Posterior vena cava (tissue), 2 donors: ENCODE measurements at regions not wholly inside any gene's neighbourhood (a gene's known extent, or its start where the extent isn't known, plus 50 kb on each side); places are given as distances from the start of the nearest gene placed in this dataset.
"Not testable (repeated sequence)": the region's sequence is repeated elsewhere in the genome, so short reads cannot be mapped to it uniquely, and the experiment has no call there.

Source experiments
- DNase-seq: peaks from one replicate; pipeline ENCODE4 v3.0.0-alpha.2; 2020; ENCODE audit warnings: low spot score
- intact Hi-C, 2 donors: fragments of 100-400 bp; cut with DNase I; formaldehyde crosslinking; loops; one replicate each; pipeline versions ENCODE4 v1.14.1 to v1.14.2; 2022 to 2023
- donor health status: DM: yes; HTN: yes; CAD: no.
- donor health status: DM: yes; HTN: yes; CAD: no.

DNA sequence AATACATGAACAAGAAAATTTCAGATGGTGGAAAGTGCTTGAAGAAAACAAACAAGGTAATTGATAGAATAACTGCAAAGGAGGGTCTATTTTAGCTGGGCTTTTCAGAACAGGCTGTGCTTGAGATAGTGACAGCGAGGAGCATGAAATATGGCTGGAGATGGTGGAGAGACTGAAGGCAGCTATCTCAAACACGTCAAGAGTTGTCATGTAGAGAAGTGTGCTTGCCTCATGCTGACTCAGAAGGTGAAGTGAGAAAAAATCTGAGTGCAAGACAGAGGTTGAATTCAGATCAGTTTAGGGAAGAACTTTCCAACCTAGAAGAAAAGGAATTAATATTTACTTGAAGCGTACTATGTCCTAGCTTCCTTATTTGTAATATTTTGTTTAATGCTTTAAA lies 115.5 kb upstream of the RANBP3L start:
- intact Hi-C loops: loop anchor here (5.0 kb wide), 1 partner anchor 85 kb away; no protein-coding TSS in a partner anchor
- DNase-seq: no peak

DNA sequence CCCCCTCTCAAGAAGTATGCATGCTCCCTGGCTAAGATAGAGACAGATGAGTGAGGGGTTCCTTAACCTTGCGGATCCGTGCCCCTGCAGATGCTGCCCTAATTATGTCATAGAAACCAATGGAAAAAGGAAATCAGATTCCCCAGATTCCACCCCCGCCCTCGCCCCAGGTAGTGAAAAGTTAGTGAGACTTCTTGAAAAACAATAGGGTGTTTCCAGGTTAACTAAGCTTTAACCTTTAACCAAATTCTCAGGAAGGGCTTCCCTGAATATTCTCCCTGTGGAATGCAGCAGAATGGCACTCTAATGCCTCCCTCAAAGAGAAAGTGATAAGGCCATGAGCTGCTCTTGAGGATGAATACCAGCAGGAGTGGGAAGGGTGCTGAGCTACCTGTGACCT lies 116.0 kb upstream of the RANBP3L start:
- DNase-seq: no peak
- intact Hi-C loops: loop anchor here (5.0 kb wide), 1 partner anchor 85 kb away; no protein-coding TSS in a partner anchor

DNA sequence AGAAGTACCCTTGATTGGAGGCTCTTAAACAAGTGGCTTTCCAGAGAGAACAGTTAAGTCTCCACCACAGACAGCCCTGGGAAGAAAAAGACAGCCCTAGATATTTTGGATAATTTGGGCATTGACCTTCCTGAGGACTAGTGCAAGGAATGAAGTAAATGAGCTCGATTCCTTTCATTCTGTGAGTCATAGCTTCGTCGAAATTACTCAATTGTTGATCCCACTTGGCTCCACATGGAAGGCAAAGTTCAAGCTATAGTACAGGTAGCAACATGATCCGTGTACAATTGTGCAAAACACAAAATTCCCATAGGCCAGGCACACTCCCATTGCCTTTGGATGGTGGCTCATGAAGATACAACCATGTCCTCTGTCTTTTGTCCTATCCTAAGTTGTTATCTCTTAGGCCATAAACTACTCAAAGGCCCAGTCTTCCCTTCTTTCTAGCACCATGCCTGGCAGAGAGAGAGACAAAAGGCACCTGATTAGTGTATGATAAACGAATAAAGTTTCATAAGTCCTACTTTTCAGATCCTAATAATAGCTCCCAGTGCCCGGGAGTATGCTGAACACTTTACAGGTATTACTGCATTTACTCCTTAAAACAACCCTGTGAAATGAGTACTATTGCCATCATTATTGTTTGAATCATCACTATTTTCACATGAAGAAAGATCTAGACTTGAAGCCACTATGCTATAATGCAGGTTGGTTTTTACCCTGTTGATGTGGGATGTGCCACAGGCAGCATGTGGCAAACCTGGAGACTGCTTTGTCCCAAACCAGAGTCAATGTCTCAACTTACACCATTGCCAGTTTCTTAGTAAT lies 116.7 kb upstream of the RANBP3L start:
- DNase-seq: no peak
- intact Hi-C loops: loop anchor here (5.0 kb wide), 1 partner anchor 84 kb away; no protein-coding TSS in a partner anchor

DNA sequence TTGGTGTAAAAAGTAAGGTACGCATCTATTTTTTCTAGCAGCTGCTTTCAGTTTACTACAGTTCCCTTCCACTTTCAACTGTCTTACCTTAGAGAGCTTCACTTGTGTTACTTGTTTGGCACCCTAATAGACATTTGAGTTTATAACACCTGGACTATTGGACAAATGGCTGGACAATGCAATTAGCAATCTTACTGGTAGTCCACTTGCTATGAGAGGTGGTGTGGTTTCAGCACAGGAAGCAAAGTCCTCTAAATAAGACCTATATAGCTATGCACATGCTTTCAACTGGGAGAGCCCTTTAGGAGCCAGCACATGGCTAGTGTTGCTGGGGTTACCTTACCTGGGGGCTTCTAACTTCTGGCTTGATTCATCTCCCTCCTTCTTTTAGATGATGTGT lies 119.6 kb upstream of the RANBP3L start:
- no peak for DNase-seq
- intact Hi-C loops: no loop called here

DNA sequence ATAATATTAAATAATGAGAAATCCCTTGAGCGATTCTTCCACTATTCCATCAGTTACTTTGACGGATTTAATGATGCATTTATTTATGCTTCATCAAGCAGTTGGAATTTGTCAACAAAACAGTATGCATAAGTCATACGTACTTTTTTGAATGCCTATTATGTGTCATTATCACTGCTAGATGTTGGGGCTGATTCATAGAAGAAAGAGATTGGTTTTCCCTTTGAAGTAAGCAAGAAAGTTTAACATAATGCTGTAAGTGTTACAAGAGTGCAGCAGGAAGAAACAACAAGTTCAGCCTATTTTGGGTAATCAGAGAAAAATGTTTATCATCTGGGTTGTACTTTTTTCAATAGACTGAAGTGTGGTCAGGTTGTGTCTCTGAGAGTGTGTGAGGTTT lies 121.2 kb upstream of the RANBP3L start:
- intact Hi-C loops: no loop called here

DNA sequence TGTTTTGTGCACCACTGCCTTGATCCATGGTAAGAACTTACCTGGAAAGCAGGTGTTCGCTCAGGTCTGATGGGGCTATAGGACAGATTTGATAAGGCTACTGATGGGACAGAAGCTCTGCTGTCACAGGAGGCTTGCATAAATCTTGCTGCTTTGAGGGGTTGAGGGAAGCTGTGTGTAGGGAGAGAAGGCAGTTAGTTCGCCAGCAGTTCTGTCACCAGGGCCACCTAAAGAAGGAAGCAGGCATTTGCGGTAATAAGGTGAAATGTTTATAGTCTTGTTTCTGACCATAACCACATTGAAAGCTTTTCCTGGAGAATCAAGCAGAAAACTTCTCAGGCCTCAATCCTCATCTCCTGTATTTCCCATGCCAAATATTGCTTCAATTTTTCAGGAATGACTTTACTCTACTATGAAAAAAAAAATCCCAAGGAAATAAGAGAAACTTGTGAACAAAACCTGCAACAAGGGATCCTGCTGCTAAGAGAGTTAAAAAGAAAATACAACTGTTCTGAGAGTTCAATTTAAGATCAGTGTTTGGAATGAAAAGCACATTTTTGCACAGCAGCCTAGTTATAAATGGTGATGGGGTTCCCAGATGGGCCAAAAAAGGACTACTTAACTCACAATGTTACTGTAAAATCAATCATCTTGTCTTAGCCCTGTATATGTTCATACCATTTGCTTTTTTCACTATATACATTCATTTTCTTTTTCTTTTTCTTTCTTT lies 122.0 kb upstream of the RANBP3L start:
- DNase-seq: no peak
- intact Hi-C loops: no loop called here

More for the DNA sequence above, 121.2 kb upstream of the RANBP3L start:
- DNase-seq: no peak

DNA sequence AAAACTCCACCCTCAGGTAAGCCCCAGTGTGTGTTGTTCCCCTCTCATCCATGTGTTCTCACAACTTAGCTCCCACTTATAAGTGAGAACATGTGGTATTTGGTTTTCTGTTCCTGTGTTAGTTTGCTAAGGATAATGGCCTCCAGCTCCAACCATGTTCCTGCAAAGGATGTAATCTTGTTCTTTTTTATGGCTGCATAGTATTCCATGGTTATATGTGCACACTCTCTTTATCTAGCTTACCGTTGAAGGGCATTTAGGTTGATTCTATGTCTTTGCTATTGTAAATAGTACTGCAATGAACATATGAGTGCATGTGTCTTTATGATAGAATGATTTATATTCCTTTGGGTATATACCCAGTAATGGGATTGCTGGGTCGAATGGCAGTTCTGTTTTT lies 124.4 kb upstream of the RANBP3L start:
- intact Hi-C loops: not testable (repeated sequence)

DNA sequence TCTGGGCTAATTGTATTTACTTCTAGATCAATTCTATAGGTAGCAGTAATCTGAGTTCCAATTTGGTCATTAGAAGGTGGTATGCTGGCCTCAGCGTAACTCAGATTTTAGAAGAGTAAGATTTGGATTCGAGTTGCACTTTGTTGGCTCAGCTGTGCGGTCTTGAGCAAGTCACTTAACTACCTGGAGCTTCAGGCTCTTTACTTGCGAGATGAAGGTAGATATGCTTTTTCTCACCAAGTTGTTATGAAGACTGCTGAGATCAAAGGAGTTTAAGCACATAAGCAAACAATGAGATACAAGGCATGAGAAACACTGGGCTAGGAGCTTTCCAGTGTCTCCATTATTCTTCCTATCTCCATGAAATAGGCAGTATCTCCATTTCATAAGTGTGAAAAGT lies 133.8 kb upstream of the RANBP3L start:
- intact Hi-C loops: no loop called here
- no peak for DNase-seq

More for the DNA sequence above, 124.4 kb upstream of the RANBP3L start:
- not testable (repeated sequence) for DNase-seq

DNA sequence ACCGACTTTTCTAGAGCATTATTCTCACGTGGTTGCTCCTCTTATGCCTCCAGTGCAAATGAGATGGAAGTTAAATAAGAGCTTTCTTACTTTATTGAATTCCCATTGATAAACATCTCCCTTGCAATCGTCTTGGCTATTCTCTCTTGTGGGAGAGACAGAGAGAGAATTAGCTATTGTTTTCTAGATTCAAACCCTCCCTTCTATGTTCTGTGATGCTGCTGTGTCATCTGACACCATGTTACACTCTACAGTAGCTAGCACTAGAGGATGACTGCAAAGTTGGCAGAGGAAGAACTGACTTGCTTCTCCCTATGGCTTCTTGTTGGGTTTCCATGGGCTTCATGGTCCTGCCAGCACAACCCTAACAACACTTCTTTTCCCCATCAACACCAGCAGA lies 134.6 kb upstream of the RANBP3L start:
- DNase-seq: no peak
- intact Hi-C loops: no loop called here

DNA sequence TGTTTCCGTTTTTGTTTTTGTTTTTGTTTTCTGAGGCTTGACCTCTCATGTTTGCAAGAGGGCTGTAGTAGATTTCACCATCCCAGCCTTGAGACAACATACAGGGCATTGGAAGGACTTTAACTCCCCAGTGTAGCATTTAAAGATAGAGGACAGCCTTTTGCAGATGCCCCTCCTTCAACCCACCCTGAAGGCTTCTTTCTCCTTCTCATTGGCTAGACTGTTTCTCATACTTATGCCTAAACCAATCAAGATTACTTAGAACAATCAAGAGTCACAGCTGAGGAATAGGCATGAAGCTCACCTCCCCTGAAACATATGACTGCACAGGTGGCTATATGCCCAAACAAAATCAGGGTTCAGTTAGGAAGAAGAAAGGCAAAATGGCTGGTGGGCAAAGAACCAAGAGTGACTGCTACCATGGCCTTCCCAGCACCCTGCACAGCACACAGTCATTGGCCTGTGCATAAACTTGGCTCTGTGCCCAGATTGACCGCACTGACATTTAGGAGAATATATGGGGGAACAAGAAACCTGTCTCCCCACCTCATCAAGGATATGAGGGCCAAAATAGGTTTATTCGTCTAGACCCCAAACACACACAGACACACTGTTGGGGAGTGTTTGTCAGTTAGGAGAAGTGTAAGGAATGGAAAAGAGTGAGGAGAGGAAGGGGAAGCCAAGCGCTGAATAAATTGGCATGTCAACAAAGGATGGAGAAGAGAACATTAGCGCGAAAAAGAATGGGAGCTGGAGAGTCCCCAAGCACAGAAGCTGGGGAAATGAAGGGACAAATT lies 137.3 kb upstream of the RANBP3L start:
- intact Hi-C loops: no loop called here
- no peak for DNase-seq

DNA sequence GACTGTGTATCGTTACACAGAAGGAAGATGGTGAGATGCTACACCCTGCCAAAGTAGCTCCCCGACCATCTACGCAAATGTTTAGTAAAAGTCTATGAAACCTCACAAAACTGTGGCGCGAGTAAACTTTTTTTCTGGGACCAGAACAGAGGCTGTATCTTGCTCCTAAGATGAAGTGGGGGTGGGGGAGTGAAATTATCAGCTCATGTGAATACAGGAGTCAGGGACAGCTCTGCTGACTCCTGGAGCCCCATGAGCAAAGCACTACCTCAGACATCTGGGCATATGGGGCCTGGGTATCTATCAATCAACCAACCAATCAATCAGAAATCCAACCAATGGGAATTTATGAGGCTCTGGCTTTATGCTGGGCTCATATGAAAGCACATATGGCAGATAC lies 138.6 kb upstream of the RANBP3L start:
- DNase-seq: no peak
- intact Hi-C loops: loop anchor here in 1 of 2 donors (2.0 kb wide), 1 partner anchor 15 kb away; no protein-coding TSS in a partner anchor

DNA sequence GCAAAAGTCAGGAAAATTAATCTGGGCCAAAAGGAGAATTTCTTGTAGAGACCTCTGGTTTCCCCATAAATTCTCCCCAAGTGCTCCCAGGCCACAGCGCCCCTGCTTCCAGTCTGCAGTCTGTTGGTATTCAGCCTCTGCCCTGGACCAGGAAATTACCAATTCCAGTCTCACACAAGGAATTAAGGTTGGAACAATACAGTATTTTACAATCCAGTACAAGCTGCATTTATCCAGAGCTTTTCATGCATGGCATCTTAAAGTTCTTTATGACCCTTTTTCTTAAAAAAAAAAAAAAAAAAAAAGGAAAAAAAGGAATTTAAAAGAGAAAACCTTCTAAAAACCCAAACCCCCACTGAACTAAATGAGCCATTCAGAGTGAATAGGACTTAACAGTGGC lies 139.6 kb upstream of the RANBP3L start:
- intact Hi-C loops: loop anchor here in 1 of 2 donors (2.0 kb wide), 1 partner anchor 14 kb away; no protein-coding TSS in a partner anchor
- DNase-seq: no peak

DNA sequence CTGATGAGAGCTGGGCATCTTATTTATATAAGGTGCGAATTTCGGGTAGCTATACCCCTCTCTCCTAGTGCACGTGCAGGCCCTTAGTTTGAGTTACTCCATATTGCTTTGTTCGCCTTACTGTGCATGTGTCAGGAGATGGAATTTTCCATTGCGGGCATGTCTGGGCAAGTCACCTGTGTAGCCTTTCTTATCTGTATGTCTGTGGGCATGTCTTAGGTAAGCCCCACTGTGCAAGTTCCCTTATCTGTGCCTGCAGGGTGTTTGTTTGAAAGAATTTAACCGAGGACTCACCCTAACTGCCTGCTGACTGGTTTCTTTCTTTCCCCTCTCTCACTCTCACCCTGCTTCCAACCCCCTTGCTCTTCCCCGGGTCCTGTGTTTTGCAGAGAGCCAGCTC lies 140.7 kb upstream of the RANBP3L start:
- intact Hi-C loops: no loop called here
- no peak for DNase-seq

DNA sequence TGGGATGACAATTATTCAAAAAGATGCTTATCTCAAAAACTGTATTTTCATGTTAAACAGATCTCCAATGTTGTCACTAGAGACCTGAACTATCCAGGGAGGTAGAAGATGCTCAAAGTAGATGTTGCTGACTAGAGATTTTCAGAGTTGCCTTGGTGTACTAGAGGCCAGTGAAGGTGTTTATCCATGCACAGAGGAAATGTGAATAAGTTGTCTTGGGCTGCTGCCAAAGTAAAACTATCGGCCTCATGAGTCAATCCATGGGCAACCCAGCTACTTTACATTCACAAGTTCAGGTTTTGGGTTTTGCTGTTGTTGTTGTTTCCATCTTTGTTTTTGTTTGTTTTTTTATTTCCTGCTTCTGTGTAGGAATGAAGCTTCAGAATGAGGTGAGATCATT lies 141.1 kb upstream of the RANBP3L start:
- intact Hi-C loops: no loop called here
- DNase-seq: no peak

DNA sequence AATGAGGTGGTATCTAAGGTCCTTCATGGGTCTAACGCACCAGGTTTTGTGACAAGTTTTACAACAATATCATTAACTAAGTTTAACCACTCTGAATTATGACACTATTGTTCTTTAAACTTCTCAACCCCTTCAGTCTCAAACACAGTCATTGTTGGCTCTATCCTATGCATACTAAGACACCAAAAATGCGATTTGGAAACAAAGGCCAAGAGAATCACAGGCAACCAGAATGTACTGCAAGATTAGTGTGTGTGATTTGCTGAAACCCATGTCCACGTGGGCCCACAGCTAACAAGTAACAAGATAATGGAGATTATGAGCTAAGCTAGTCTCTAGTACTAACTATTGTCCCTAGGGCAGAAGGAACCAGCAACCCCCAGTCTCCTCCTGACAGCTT lies 142.2 kb upstream of the RANBP3L start:
- intact Hi-C loops: no loop called here
- no peak for DNase-seq

DNA sequence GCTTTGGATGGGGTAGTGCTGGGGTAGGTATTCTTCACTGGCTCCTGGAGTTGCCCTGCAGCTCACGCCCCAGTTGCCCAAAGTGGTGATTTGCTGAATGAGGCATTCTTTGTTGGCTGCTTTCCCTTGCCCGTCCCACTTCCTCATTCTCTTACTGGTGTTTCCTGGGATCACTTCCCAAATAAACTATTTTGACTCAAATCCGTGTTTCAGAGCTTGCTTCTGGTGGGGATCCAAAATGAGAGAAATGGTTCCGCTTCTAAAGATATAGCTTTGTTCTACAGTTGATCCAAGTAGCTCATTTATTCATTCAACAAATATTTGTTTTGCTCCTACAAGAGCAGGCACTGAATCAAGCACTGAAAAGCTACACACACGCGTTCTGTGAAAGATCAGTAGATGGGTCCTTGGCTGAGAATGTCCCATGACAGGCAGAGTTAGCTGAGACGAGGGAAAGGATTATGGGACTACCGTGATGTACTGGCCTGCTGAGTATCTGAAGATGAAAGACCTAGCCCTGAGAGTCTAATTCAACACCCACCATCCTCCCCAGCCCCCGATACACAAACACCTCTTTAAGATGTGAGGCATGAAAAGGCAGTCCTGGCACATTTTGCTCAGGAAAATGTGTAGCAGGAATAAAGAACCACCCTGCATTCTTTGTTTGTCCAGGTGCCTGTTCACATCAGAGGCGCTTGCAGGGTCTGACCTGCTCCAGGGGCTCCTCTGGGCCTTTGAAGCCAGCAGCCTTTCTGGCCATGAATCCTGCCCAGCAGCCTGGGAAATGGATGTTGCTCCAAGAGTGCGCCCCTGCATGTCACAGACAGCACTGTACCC lies 143.1 kb upstream of the RANBP3L start:
- no peak for DNase-seq
- intact Hi-C loops: no loop called here

DNA sequence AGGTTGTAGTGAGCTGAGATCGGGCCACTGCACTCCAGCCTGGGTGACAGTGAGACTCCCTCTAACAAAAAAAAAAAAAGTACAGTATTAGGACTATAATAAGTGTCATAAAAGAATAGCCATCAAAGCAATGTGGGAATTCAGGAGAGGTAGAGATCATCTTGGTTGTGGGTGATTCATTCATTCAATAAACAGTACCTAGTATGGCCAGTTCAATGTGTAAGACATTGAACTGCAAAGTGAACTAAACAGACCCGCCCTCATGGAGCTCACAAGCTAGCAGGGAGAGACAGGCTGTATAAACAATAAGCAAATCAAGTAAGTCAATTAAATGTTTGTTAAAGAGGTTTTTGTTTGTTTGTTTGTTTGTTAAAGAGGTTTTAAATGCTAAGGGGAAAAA lies 146.1 kb upstream of the RANBP3L start:
- no peak for DNase-seq
- intact Hi-C loops: no loop called here

DNA sequence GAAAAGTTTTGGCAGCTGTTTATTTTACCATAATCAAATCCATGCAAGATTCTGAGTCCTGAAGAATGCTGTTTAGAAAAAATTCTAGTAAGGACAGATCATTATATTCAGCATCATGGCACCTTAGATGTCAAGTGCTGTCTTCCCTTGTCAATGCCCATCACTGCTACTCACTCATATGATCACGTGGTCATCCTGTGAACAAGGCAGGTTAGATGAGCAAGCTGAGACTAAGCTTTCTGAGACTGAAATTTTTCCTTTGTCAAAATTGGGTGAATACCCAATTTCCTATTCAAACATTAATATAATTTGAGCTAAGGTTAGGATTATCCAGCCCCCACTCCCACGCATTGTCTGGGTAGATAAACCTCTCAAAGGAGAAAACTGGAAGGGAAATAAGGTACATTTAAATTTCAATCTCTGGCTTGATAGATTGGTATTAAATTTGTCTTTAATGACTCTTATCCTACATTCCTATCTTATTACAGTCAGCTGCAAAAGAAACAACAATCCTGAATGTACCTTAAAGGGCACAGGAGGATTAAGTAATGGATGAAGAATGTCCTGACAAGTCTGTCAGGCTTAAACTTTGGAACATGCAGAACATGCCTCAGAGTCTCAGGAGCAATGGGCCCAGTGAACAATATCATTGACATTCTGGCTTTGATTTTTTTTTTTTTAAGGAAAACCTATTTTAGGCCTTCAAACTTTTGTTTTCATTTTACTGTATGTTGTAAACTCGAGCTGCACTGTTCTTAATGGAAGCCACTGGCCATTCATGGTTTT lies 148.7 kb upstream of the RANBP3L start:
- intact Hi-C loops: no loop called here
- DNase-seq: no peak
